ENCODE measurements at regions not wholly inside any gene's neighbourhood (a gene's known extent, or its start where the extent isn't known, plus 50 kb on each side); places are given as distances from the start of the nearest gene placed in this dataset.
"Not testable (repeated sequence)": the region's sequence is repeated elsewhere in the genome, so short reads cannot be mapped to it uniquely, and the experiment has no call there.

DNA sequence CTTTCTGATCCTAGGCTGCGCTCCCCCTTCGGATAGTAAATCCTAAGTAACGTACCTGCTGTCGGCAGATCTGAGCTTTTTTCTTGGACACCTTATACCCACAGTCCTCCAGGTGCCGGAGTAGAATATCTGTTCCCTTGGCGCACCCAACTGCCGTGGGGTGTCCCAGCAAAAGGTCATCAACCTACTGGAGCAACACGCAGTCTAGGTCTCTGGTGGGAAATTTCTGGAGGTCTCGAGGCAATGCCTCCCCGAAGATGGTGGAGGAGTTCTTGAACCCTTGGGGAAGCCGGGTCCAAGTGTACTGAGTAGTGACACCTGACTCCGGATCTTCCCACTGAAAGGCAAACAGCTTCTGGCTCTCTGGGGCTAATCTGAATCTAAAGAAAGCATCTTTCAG, 129.3 kb upstream of the CCZ1B start:
- H3K4me1 Mint-ChIP-seq, result peaks cover 13 to 15% of the 10 kb centered on the region in 2 experiments
- not testable (repeated sequence) for H2AK5ac ChIP-seq (ENCODE audit: insufficient read length, low read length); H3K23me2 ChIP-seq (ENCODE audit: insufficient read length, low read depth, low read length, poor library complexity, severe bottlenecking); H4K8ac ChIP-seq (replicated peaks; ENCODE audit: insufficient read length, low read depth, low read length); H3K4me1 ChIP-seq (ENCODE audit: insufficient read depth, low read length); H3K4me2 ChIP-seq (ENCODE audit: insufficient read depth, insufficient read length, low read length); H2BK20ac ChIP-seq (ENCODE audit: low read depth, low read length, poor library complexity, severe bottlenecking); H3K56ac ChIP-seq (ENCODE audit: insufficient read length, low read depth, low read length); H3K9ac ChIP-seq (ENCODE audit: extremely low read depth, insufficient read length, low read length); H2BK15ac ChIP-seq (ENCODE audit: low read depth, low read length); H4K91ac ChIP-seq (ENCODE audit: insufficient read length, low read depth, low read length); H3K27me3 ChIP-seq (ENCODE audit: insufficient read depth, low read length); H3K27ac Mint-ChIP-seq; H2BK120ac ChIP-seq (ENCODE audit: low read depth, low read length, poor library complexity, severe bottlenecking); H3T11ph ChIP-seq (ENCODE audit: low read length); H3K27ac ChIP-seq (ENCODE audit: insufficient read length, low read depth, low read length); H3K27me3 Mint-ChIP-seq (ENCODE audit: low read depth); H4K20me1 ChIP-seq (ENCODE audit: control insufficient read depth, insufficient read depth, insufficient read length); DNase-seq; H2AFZ ChIP-seq (ENCODE audit: low read length); H3K4me3 Mint-ChIP-seq; H3K9me3 ChIP-seq (ENCODE audit: control insufficient read depth, low read depth, low read length); H3K4ac ChIP-seq (ENCODE audit: low read depth, low read length); H3K18ac ChIP-seq (ENCODE audit: insufficient read length, low read depth, low read length); H2BK12ac ChIP-seq (ENCODE audit: insufficient read length, low read depth, low read length); H2BK5ac ChIP-seq (ENCODE audit: insufficient read length, low read length); H3K23ac ChIP-seq (ENCODE audit: insufficient read length, low read depth, low read length); H3K79me2 ChIP-seq (ENCODE audit: insufficient read depth, low read length); H4K5ac ChIP-seq (ENCODE audit: insufficient read length, low read depth, low read length); H3K79me1 ChIP-seq (ENCODE audit: insufficient read depth, low read depth, low read length, poor library complexity, severe bottlenecking); H3K14ac ChIP-seq (ENCODE audit: insufficient read depth, low read length)
- no CpG with 5 or more reads among the region's 12 CpGs for WGBS (ENCODE audit: extremely low coverage, insufficient read length, low lambda C conversion rate)
- H3K36me3 Mint-ChIP-seq (ENCODE audit: insufficient read depth in 1 of 3, low read depth in 3 of 3), result peaks cover 5 to 16% (median 9%) of the 10 kb centered on the region in 3 experiments
- peaks cover 13 to 16% of the 10 kb centered on the region in 2 experiments for H3K9me3 Mint-ChIP-seq

DNA sequence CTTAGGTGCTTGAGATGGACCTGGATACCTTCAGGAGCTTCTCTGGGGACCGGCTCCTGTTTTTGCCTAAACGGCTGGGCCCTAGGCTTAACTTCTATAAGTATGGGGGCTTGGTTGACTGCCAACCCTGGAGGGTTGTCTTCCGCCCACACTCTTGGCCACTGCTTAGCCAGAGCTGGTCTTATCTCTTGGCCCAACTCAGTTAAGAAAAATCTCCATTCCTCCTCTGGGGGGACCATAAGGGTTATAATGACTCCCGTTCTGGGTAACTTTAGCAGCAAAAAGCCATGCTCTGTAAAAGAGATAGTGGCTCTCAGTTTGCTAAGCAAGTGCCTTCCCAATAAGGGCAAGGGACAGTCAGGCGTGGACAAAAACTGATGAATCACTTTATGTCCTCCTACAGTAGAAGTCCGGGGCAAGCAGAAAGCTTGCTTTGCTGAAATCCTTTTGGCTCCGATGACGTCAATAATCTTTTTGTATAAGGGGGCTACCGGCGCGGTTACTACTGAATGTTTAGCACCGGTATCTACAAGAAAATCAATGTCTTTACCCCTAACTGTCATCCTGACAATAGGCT, 130.0 kb upstream of the CCZ1B start:
- not testable (repeated sequence) for H3K23me2 ChIP-seq (ENCODE audit: insufficient read length, low read depth, low read length, poor library complexity, severe bottlenecking); H2BK5ac ChIP-seq (ENCODE audit: insufficient read length, low read length); H3K27me3 ChIP-seq (ENCODE audit: insufficient read depth, low read length); H2BK15ac ChIP-seq (ENCODE audit: low read depth, low read length); DNase-seq; H3K27ac Mint-ChIP-seq; H4K8ac ChIP-seq (replicated peaks; ENCODE audit: insufficient read length, low read depth, low read length); H3K56ac ChIP-seq (ENCODE audit: insufficient read length, low read depth, low read length); H2BK20ac ChIP-seq (ENCODE audit: low read depth, low read length, poor library complexity, severe bottlenecking); H3K4ac ChIP-seq (ENCODE audit: low read depth, low read length); H3K79me2 ChIP-seq (ENCODE audit: insufficient read depth, low read length); H2BK12ac ChIP-seq (ENCODE audit: insufficient read length, low read depth, low read length); H3K27me3 Mint-ChIP-seq (ENCODE audit: low read depth); H2AK5ac ChIP-seq (ENCODE audit: insufficient read length, low read length); H3K79me1 ChIP-seq (ENCODE audit: insufficient read depth, low read depth, low read length, poor library complexity, severe bottlenecking); H3K4me3 Mint-ChIP-seq; H3K9me3 ChIP-seq (ENCODE audit: control insufficient read depth, low read depth, low read length); H3K4me2 ChIP-seq (ENCODE audit: insufficient read depth, insufficient read length, low read length); H4K5ac ChIP-seq (ENCODE audit: insufficient read length, low read depth, low read length); H3K14ac ChIP-seq (ENCODE audit: insufficient read depth, low read length); H2AFZ ChIP-seq (ENCODE audit: low read length); H3K27ac ChIP-seq (ENCODE audit: insufficient read length, low read depth, low read length); H4K91ac ChIP-seq (ENCODE audit: insufficient read length, low read depth, low read length); H3K9ac ChIP-seq (ENCODE audit: extremely low read depth, insufficient read length, low read length); H3K23ac ChIP-seq (ENCODE audit: insufficient read length, low read depth, low read length); H3K4me1 ChIP-seq (ENCODE audit: insufficient read depth, low read length); H3K18ac ChIP-seq (ENCODE audit: insufficient read length, low read depth, low read length); H2BK120ac ChIP-seq (ENCODE audit: low read depth, low read length, poor library complexity, severe bottlenecking); H4K20me1 ChIP-seq (ENCODE audit: control insufficient read depth, insufficient read depth, insufficient read length); H3T11ph ChIP-seq (ENCODE audit: low read length)
- WGBS (ENCODE audit: extremely low coverage, insufficient read length, low lambda C conversion rate), result no CpG with 5 or more reads among the region's 12 CpGs
- Mint-ChIP-seq H3K4me1 (peaks cover 7 to 11% of the 10 kb centered on the region in 2 experiments), H3K9me3 (peaks cover 20 to 23% of the 10 kb centered on the region in 2 experiments), H3K36me3 (ENCODE audit: insufficient read depth in 1 of 3, low read depth in 3 of 3) (peaks cover 12 to 23% (median 16%) of the 10 kb centered on the region in 3 experiments)
